Amniotic epithelial cell (primary cell): ENCODE measurements at regions not wholly inside any gene's neighbourhood (a gene's known extent, or its start where the extent isn't known, plus 50 kb on each side); places are given as distances from the start of the nearest gene placed in this dataset.
A peak's percentile ranks its signal among the peaks of the same experiment; 100 is the strongest.
"Not testable (repeated sequence)": the region's sequence is repeated elsewhere in the genome, so short reads cannot be mapped to it uniquely, and the experiment has no call there.

Source experiments
- DNase-seq: peaks from one replicate; pipeline ENCODE4 v3.0.0-alpha.2; 2010; ENCODE audit warnings: low read depth

DNA sequence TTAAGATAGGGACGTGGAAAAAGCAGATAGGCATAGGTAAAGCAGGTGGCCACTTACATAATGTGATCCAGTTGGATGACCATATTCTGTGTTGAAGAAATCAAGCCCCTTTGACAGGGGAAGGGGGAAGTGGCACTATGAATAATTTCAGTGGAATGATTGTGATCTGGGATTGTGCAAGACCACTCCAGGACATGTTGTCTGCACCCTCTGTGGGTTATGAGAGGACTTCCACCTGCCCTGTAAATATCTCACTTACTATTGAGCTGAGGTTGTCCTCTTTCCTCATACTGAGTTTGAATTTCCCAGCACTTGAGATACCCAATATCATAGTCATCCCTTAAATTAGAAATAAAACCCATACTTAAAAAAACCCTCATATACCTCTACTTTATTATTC is 220.7 kb downstream of the IRS1 start:
- peak; percentile 78 for DNase-seq

DNA sequence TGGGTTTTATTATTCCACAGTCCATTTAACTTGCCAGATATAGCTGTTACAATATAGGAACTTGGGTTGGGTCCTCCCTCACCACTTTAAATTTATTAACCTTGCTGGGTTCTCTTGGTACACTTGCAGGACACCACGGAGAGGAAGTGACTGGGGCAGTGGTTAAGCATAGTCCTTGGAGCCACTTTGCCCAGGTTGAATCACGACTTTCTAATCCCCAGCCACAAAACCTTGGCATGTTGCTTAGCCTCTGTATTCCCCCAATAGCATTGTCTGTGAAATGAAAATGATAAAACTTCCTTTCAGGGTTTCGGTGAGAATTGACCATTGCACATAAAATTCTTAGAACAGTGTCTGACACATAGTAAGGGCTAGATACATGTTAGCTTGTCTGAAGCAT is 221.2 kb downstream of the IRS1 start:
- DNase-seq: no peak

DNA sequence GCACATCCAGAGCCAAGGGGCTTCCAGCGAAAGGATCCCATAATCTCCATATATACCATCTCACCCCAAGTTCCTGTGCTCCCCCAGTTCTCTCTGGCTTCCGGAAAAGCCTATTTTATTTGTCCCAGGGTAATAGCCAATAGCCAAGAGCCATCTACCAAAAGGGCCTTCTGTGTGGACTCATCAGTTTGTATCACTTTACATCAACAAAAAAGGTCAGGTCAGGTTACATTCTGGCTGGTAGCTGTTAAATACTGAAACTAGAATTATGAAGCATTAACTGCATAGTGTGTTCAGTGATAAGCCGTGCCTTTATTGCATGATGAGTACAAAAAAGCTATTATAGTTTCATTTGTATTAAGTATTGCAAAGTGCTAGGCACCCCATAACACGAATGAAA is 223.7 kb downstream of the IRS1 start:
- DNase-seq: no peak

DNA sequence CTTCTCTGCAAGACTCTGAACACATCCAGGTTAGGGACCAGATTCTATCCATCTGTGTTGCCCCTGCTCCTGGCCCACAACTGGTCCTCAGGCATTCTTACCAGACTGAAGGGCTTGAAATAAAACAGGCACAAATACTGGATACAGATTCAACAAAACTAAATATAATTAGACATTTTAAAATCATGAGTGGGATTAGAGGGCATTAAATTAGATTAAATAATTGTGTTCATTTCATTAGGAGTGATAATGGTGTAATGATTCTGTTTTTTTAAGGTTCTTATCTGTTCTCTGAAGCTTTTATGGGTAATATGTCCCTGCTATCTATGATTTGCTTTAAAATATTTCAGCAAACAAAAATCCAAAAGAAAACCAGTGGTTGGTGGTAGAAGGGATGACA is 226.5 kb downstream of the IRS1 start:
- DNase-seq: no peak

DNA sequence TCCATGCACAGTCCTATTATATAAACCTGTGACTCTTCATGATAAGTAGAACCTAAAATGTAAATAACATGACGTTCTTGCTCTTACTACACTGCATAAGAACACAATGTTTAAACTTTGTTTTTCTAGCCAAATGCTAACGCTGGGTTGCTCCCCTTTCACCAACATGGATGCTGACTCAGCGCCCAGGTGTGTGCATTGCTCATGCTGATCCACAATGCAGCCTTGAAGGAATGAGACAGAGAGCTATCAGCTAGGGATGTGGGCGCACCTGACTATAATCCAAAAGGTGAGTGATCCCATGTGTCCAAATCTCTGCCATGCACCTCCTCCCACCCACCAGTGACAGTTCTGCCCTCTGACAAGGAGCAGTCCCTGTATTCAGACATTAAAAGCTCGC is 235.0 kb downstream of the IRS1 start:
- no peak for DNase-seq

DNA sequence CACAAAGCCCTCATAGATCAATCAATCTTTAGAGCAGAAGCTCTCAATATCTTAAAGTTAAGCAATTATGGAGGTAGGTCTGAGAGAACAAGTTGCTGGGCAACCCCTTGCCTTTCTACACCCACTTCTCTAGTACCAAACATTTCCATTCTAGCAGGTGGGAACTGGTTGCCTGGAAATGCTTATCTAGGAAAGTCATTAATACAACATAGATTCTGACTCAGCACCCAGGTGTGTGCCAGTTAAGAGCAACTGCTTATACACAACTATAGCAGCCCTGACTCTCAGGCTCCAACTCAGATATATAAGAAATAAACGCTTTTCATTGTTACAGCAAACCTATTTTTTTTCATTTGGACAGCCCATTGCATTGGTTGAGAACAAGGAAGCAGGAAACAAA is 237.7 kb downstream of the IRS1 start:
- DNase-seq: no peak

DNA sequence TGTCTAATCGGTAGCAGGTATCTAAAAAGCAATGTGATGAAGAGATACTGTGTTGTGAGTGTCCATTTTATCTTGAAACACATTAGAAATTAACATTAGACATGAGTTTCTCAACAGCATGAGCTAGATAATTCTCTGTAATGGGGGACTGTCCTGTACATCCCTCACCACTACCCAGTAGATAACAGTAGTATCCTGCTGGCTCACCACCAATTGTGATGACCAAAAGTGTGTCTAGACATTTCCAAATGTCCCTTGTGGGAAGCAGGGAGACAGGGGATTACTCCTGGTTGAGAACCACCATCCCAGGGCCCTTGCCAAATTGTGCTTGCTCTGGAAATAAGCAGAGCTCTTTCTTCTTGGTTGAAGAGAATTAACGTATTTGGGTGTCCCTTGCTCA is 239.3 kb downstream of the IRS1 start:
- no peak for DNase-seq

DNA sequence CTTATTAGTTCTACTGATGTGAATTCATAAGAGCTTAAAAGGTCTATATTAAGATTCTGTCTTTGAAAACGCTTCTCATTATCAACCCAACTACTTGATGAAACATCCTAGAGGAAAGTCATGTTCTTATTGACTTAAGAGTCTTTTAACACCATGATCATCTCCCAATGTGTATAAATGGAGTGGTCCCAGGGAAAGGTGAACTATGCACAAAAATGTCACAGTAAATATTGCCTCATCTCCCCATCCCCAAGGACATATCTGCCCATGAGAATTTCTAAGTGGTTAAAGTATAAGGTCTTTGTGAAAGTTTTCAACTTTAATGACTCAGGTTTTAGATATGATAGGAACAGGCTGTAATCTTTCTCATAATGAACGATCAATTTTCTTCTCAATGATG is 240.1 kb downstream of the IRS1 start:
- no peak for DNase-seq

DNA sequence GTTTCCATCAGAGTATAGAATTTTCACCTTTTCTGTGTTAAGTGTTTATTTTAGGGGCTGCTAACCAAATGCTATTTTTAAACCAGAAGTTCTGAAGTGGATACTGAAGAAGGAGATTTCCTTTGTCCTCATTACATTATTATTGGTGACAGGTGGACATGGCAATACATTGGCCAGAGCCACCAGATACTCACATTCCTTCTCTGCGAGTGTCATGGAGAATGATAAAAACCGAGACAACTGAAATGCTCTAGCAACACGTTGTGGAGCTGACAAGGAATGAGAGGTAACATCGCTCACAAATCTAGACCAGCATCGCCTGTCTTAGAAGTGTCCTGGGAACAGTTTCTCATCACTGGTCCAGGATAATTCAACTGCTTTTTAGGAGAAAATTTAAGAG is 241.2 kb downstream of the IRS1 start:
- DNase-seq: no peak

DNA sequence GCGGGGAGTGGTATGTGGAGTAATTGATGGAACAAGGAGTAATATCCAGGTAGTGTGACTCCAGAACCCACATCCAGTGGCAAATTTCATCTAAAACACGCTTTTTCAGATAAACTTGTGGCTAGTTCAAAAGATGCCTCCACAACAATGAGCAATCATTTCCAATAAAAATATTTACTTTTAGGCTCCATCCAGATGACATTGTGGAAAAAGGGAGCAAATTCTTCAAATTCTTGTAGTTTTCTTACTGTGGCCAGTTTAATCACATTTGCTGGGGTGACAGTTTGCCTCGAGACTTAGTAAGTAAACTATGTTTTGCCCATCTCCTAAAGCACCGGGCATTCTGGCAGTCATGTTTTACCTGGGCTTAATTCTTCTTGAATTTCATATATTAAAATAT is 243.6 kb downstream of the IRS1 start:
- no peak for DNase-seq

DNA sequence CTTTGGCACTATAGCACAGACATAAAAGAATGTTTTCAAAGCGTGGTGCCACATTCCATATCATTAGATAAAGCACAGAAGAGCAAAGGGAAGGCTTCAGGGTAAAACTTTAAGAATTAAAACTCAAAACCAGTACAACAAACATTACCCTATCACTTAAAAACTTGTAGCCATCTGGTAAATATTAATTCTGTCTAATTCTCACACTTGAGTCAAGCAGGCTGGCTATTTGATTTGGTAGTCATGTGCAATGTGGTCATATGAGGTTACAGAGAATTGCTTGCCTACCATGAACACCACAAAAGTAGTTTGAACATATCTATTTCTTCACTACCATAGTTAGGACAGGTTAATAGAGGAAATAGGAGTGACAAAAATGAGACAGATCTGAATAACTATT is 244.9 kb downstream of the IRS1 start:
- DNase-seq: no peak

DNA sequence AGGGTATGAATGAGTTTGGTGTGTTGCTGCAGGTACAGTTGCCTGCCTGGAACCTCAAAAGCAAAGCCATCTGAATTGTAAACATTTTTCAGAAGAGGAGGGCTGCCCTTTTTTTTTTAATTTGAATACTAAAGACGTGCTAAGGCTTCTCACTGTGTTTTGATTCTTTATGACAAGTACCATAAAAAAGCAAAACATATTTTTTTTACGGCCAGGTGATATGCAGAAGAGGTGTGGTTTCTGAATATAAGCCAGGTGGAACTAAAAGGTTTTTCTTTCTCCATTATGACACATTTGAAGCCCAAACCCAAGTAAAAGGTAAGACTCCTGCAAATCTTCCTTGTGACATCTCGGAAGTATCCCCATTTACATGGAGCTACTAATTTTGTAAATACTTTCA is 246.3 kb downstream of the IRS1 start:
- DNase-seq: no peak

DNA sequence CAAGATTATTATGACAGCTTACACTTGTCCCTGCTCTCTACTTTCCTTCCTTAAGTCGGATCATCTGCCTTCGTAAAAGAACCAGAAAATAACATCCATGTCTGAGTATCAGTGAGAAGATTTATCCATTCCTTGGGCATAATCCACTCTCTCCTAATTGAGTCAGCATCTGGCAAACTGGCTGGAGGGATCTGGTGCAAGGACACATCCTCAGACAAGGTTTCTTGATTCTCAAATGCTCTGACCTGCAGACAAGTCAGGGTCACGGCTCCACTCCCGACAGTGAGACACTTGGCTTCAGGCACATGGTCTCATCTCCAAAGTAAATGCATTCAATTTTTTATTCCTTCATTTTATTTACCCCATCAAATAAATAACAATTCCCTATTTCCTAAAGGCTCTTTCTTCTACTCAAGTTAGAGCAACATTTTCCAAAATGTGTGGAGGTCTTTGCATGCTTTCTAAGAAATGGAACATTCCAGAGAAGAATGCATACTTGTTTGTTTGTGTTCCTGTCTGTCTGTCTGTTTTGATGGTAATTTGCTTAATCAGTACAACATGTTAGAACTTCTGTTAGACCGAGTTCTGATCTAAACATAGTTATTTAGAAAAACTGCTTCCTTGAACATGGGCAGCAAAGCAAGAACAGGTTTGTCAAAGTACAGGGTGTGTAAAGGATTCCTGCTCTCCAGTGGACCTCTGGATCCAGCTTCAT is 246.9 kb downstream of the IRS1 start:
- DNase-seq: no peak

DNA sequence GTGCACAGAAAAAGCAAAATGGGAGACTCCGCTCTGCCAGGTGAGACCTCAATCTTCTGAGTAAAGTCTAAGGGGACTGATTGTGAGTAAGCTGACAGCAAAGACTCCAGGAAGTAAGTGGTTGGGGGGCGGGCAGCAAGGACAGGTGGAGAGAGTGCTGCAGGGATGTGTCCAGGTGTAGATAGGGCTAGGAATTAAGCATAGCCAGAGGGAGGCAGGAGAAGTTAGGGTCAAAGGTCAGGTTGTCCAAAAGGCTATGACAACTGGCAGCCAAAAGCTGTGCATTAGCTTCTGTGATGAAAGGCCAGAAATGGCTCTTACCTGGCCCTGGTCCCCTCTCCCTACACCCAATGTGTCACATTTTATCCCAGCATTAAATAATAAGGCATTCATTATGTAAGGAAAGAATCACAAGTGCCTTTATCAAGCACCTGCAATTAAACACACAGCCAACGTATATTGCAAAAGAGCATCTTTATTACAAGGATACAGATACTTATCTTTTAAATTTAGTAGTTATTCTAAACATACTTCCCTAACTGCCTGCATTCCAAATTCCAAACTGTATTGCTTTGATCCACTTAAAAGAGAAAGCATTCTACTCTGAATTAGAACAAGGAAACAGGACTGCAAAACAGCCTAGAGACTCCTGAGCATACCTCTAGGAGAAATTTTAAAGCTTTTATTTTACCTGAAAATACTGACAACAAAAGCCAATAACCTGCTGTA is 247.9 kb downstream of the IRS1 start:
- no peak for DNase-seq

DNA sequence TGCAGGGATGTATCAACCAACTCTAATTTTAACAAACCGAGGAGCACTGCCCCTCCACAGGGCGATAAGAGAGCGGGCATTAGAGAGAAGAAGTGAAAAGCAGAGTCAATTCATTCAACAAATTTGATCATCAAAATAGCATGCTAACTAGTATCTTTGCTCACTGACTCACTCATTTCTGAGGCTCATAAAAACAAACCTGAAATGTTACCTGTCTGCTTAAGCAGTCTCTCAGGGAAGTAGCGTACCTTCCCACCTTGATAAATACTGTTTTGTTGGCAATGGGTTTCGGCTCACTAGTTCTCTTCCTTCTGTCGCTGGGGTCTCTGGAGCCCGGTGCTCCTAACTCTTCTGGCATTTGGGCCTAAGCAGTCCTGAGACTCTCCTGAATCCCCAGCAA is 248.8 kb downstream of the IRS1 start:
- no peak for DNase-seq

DNA sequence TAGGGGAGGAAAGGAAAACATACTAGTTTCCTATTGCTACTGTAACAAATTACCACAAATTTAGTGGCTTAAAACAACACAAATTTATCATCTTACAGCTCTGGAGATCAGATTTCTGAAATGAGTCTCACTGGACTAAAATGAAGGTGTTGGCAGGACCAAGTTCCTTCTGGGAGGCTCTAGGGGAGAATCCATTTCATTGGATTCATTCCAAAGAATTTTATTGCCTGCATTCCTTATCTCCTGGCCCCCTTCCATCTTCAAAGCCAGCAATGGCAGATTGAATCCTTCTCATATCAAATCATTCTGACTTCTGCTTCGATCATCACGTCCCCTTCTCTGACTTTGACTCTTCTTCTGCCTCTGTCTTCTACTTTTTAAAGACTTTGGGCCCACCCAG is 250.9 kb downstream of the IRS1 start:
- no peak for DNase-seq

DNA sequence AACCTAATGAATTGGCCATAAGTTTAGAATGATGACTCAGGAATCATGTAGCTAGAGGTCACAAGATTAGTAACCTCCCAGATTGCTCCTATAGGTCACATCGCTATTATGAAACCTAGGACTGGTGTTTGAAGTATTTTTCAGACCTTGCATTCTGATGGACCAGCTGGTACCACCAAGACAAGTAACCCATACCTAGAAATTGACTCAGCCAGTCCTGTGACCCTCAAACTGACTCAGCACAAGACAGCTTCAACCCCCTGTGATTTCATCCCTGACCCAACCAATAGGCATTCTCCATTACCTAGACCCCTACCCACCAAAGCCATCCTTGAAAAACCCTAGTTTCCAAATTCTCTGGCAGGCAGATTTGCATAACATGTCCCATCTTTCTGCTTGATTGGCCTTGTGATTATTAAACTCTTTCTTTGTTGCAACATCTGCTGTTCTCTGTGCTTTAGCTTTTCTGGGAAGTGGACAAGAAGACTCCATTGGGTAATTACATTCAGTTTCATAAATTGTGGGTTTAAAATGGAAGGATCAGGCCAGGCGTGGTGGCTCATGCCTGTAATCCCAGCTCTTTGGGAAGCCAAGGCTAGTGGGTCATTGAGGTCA is 254.9 kb downstream of the IRS1 start:
- peak; percentile 79 for DNase-seq

DNA sequence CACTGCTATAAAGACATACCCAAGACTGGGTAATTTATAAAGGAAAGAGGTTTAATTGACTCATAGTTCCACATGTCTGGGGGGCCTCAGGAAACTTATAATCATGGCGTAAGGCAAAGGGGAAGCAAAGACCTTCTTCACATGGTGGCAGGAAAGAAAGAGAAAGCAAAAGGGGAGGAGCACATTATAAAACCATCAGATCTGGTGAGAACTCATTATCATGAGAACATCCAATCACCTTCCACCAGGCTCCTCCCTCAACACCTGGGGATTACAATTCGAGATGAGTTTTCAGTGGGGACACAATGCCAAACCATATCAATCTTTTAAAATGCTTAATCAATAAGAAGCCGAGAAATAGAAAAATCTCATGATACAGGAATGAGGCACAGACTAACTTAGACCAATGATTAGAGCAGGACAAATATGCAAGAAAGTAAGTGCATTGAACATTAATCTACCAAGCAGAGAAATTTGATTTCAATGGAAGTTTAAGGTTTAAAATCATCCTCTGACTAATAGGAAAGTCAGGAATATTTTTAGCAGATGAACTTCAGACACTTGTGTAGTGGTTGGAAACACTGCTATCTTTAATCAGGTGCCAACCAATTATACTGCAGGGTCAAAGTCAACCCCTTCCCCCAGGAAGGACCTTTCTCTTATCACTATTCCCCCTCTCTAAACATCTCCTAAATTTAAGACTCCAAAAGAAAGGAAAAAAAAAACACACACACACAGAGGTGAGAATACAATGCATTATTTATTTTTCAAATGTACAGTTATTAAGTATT is 259.2 kb downstream of the IRS1 start:
- no peak for DNase-seq

DNA sequence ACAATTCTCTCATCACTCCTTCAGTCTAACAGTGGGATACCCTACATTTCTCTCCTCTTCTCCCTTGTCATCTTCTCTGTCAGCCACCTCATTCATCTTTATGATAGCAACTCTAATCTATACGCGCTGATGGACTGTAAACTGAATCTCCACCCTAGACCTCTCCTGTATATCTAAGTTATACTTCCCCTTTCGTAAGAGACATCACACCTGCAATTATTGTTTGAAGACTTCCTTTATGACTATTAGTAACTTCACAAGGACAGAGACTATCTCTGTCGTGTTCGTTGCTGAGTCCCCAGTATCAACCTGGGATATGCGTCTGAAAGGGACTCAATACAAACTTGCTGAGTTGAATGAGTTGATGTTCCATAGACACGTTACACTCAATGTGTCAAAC is 263.2 kb downstream of the IRS1 start:
- DNase-seq: no peak

DNA sequence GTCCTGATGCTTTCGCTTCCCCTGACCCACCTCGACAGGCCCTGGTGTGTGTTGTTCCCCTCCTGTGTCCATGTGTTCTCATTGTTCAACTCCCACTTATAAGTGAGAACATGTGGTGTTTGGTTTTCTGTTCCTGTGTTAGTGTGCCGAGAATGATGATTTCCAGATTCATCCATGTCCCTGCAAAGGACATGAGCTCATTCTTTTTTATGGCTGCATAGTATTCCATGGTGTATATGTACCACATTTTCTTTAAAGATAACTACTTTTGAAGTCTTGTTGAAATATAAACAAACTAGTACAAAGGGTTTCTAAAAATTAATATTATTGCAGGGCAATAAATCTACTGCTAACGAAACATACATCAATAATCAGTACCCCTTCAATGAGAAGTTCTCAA is 266.6 kb downstream of the IRS1 start:
- DNase-seq: not testable (repeated sequence)

DNA sequence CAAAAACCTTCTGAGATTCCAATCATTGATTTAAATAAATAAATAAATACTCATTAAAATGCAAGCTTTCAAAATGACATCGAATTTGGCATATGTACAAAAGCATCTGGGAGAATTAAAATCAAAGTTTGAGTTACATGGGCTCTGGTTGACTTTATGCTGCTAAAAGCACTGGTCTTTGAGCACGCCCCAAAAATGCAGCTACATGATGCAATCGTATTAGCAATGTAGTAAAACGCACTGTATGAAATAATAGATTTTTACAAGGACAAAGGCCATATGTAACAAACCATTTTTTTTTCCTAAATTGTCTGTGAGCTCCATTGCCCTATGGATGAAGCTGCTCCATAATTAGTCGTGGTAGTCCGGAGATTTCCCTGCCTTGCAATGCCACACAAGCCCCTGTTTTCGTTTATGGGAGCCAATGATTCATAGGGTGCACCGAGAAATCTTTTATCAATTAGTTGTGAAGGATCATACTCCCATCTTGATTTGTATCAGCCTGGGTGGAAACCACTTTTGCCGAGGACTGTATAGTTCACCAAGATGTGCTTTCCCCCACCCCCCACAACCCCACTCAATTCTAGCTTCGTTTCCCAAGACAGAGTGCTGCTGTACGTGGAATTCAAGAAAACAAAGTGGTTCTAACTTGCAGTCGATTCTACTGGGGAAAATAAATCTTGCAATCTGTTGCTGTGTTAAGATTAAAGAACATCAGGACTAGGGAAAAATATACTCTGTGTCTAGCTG is 268.4 kb downstream of the IRS1 start:
- DNase-seq: no peak

DNA sequence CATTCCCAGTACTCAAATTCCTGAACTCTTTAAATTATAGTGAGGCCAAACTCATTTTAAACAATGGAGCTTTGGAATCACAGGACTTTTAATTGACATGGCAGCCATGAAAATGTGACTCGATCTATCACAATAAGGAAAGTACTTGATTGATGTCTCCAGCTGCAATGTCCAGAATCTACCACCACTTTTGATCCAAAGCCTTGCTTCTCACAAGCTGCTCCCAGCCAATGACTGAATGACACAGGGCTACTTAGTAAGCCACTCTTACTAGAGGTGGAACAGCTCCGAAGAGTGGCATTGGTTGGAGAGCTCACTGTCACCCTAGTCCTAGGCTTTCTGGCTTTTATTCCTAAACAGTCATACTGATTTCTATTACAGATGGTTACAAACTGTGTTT is 270.1 kb downstream of the IRS1 start:
- no peak for DNase-seq
